AG20443 (cell line): ENCODE measurements at regions not wholly inside any gene's neighbourhood (a gene's known extent, or its start where the extent isn't known, plus 50 kb on each side); places are given as distances from the start of the nearest gene placed in this dataset.
"Not testable (repeated sequence)": the region's sequence is repeated elsewhere in the genome, so short reads cannot be mapped to it uniquely, and the experiment has no call there.

Source experiments
- DNase-seq: peaks from one replicate; pipeline ENCODE4 v3.0.0; 2012; ENCODE audit warnings: low spot score, mixed read lengths

DNA sequence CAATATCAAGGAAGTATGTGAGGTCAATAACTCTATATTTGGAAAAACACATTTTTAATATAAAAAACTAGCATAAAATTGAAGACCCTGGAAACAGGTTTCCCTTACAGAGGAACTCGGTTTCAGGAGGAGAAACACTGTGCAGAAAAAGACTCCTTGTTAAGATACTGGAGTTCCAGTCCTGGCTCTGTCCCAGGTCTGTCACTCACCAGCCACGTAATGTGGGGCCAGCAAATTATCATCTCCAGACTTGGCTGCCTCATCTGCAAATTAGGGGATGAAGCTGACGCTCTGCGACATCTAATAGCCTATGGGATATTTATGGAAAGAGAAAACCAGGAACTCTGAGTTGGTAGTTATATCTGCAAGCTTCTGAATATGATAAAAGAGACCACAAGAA is 702.7 kb downstream of the EPHA7 start:
- no peak for DNase-seq

DNA sequence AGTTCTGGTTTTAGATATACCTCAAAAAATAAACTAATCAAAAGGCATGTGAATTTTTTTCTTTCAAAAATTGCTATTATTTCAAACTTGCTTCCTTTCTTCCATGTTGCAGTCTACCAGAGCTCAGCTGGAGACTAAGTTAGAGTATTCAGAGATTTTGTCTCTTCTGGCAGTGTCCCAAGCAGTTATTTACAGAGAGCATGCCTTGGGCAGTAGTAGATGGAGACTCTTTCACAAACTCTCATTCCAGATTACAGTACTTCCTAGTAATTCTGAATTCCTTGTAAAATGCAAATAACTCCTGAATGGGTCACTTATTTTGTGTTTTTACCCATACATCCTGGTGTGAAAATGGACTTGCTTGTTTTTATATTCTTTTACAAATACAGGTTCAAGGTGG is 703.4 kb downstream of the EPHA7 start:
- no peak for DNase-seq

DNA sequence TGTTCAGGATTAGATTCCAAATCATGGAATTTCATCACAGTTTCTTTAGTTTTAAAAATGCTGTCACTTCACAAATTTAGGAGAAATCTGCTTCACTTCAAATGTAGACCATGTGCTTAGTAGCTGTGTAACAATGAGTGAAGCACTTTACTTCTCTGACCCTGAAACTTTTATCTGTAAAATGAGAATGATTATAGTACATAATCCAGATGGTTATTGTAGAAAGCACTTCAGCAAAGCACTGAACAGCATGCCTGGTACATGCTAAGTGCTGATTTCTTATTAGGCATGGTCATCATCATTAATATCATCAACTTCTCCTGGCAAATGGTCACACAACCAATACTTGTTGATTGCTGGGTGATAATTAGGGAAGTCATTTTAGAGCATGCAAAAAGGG is 705.0 kb downstream of the EPHA7 start:
- DNase-seq = no peak

DNA sequence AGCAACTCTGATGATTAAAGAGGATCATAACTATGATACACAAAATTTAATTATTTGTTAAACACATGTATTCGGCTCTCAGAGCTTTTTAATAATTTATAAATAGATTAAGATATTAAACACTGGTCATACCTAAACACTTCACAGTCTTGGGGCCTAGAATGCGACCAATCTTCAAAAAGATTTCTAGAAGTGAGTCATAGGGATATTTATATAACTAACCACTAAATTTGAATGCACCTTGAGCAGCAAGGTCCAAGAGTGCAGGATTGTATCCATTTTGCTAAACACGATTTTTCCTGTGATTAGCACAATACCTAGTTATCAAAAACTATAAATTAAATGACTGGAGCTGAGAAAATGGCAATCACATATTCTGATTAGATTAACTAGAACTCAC is 709.3 kb downstream of the EPHA7 start:
- no peak for DNase-seq

DNA sequence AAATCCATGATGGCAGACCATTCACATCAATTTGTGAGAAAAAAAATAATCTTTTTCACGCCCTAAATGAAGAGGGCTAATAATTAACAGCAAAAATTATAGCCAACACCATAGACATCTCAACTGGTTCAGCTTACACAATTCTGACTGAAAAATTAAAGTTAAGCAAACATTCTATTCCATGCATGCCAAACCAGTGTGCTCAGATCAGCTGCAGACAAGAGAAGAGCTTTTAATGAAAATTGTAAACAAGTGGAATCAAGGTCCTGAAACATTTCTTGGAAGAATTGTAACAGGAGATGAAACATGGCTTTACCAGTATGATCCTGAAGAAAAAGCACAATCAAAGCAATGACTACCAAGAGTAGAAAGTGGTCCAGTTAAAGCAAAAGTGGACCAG is 710.4 kb downstream of the EPHA7 start:
- no peak for DNase-seq

DNA sequence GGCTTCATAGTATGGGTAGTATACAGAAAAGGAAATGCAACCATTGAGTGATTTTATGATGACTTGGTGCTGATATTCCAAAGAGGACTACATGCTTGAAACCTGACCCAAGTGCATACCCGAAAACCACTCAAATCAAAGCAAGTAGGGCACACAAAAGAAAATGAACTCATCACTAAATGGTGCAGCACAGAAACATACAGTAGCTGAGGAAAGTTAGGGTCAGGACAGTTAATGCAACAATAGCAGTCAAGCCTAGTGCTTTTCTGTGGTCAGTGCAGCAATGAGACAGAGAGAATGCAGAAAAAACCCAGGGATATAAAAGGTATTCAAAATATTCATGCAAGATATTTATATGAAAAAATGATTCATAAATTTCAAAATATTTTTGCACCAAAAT is 711.1 kb downstream of the EPHA7 start:
- DNase-seq = no peak

DNA sequence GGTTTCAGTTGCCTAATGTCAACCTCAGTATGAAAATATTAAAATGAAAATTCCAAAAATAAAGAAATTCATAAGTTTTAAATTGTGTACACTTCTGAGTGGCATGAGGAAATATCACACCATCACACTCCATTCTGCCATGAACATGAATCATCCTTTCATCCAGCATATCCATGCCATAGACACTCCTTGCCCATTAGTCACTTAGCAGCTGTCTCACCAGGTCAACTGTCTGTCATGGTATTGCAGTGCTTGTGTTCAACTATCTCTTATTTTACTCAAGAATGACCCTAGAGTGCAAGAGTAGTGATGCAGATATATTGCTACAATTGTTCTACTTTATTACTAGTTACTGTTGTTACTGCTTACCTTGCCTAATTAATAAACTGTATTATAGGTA is 712.4 kb downstream of the EPHA7 start:
- DNase-seq = no peak

DNA sequence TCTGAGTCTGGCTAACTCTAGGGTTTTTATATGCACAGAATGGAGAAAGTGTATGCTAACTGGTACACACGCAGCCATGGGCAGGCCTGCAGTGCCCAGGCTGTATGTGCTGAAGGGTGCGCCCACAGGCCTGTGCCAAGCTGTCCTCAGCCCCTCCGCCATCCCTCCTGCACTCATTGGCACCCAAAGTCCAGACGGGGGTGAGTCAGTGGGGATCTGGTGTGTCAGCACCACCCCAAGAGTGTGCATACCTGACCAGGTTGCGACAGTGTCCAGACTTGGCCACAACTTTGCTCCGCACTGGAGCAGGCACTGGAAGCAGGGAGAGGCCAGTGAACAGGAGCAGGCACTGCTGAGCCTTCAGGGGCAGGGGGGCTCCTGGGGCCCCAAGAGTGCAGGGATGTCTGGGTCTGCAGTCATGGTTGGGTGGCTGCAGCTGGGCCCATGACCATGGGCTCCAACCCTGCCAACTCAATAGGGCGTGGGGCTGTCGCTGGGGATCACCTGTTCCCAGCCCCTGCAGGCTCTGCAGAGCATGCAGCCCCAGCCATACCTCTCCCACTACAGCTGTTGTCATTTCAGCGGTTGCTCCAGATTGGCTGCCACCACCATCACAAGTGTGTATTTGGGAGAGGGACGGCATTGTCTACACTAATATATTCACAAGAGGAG is 717.8 kb downstream of the EPHA7 start:
- no peak for DNase-seq

DNA sequence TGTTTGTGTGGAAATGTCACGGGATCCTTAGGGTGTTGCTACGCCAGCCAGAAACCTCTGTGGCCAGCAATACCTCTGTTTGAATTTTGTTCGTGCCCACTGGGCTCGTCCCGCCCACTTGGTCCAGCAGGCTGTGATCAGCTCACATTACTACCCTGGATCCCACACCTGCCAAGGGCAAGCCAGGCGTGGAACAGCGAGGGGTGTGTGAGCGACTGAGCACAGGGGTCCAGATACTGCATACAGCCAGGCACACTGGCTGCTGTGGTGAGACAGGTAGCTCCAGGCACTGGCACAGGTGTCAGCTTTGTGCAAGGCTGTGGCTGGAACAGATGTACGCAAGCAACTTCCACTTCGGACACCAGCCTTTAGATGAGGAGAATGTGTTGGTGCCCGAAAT is 718.9 kb downstream of the EPHA7 start:
- no peak for DNase-seq

DNA sequence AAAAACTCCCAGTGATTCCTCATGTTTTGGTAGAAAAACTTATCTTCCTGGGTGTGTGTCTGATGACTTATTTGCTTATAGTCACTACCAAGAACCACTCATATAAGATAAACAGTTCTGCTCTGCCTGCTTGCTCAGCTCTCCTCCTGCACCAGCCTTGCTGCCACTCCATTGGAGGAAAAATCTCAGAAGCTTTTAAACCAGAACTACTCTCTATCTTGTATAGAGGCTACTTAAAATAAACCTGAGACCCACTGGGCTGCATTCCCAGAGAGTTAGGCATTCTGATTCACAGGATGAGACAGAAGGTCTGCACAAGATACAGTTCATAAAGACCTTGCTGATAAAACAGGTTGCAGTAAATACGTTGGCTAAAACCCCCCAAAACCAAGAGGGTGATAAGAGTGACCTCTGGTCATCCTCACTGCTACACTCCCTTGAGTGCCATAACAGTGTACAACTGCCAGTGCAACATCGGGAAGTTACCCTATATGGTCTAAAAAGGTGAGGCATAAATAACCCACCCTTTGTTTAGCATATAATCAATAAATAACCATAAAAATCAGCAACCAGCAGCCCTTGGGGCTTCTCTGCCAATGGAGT is 728.3 kb downstream of the EPHA7 start:
- DNase-seq = no peak

DNA sequence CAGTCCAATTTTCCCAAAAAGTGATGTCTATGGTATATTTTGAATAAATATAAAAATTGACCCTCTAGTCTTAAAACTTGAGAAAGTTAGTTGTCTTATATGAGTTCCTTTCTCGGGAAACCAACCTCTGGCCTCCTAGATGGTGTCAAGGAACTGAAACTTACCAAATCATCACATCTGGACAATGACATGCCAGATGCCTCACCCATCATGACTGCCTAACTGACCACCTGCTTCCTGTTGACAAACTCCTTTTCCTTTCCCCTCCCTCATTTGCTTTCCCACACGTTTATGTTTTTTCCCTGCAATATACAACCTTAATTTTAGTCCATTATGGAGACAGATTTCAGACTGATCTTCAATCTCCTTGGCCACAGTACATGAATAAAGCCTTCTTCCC is 731.0 kb downstream of the EPHA7 start:
- no peak for DNase-seq

DNA sequence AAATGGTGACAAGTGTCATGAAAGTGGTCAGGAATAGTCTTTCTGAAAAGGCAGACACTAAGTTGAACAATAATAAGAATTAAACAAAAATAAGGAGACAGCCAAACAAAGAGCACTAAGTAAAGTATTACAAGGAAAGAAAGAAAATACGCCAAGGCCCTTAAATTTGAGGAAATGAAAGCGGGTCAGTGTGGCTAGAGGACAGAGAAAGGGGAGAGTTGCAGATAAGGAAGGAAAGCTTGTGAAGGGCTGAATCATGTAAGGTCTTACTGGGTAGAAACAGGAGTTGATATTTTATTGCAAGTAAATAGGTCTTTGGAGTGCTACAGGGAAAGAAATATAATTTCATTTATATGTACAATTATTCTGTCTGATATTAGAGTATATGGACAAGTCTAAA is 732.1 kb downstream of the EPHA7 start:
- DNase-seq = no peak

DNA sequence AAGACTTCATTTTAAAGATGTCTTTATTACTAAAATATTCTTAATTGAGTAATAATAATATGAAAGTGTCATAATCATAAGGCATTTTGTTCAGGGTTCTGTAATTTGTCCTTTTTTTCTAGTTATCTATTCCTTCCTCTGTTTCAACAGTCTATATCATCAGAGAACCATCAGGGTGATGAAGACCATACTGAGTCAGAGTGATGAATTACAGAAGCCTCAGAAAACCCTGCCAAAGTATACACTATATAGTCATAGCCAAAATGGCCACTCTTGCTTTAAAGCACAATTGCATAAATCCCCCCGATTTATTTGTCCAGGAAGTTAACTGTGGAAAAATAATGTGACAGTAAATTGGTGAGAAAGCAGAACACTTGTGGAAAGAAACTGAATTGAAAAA is 735.0 kb downstream of the EPHA7 start:
- no peak for DNase-seq

DNA sequence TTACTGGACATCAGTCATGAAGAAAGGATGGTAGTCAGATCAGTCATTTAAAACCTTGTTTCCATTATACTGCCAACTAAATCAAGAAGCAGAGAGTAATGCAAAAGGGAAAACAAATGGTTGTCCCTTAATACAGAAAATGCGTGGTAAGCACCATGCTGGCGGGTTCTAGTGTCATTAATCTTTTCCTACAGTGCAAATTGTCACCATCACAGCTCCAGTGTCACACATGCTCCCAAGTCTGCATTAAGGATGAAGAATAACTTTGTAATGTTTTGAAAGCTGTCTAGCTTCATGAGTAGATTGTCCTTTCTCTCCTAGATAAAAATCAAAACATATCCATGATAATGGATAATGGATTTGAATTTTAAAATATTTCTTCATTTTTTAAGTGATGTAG is 735.6 kb downstream of the EPHA7 start:
- no peak for DNase-seq

DNA sequence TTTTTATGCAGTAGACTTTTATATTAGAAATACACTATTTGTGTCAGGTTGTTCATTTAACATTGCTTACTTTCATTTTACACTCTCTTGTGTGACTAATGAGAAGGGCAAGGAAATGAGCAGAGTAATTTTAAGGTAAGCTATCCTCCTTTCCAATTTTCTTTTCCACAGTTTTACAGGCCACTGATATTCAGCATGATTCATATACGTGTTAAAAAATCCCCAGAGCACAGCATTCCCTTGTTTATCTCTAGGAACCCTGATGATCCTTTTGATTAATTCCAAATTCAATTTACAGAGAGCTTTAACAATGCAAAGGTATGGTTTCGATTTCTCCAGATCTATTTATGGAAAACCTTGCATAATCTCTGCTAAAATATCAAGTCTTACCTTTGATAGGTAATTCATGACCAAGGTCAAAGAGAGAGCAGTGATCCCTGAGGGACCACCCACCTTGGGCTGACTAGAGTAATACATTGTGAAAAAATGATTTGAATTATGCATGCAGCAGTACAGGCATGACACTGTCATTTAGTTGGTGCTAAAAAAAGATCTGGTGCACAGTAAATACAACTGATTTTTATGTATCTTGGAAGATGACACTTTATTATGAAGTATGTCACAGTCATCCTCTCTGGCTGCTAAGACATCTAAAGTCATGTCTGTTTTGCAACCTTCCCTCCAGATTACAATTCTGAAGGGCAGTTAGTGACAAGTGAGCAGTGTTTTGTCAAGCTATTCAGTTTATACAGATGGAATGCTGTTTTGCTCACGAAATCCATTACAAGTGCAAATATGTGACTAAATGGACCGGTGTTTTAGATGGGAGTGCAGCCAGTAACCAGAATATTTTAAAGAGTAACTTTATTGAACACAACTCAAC is 736.6 kb downstream of the EPHA7 start:
- no peak for DNase-seq

DNA sequence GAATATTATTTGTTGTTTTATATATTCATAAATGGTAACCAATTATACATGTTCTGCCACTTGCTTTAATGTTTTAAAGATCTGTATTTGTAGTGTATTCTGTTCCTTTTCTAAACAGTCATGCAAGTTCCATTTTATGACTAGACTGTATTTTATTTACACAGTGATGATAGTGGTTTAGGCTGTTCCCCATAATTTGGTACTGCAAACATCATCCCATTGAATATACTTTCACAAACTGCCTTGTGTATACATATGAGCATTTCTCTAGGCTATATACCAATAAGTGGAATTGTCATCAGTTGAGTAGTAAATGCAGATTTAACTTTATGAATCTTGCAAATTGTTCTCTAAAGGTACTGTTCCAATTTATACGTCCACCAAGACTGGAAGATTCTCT is 738.0 kb downstream of the EPHA7 start:
- DNase-seq = no peak

DNA sequence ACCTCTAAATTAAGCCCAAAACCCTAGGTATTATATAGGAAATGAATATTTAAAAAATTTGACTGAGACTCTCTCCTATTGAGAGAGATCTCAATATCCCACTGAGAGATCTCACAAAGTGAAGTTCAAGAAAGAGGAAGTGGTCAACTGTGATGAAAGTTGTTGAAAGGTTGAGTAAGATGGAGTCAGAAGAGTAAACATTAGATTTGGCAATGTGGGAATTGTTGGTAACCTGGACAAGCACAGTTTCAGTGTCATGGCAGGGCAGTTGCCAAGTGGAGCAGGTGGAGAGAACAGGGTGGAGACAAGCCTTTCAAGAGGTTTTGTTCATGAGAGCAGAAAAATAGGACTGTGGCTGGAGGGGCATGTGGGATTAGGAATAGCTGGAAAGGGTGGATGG is 747.9 kb downstream of the EPHA7 start:
- not testable (repeated sequence) for DNase-seq

DNA sequence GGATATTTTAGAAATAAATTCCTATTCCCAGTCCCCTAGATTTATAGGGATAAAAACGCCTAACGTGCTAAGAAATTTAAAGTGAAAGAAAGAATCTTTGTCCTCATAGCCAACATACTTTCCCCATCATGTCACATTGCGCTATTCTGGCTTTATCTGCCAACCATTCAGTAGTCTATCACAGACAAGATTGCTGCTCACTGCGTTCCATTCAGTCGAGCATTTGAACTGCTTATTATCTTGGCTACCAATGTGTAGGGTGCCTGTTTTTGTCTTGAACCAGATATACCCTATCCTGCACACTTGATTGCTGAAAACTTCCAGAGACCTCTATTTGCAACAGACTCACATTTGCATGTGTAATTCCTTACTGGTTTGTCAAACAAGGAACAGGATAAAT is 751.5 kb downstream of the EPHA7 start:
- DNase-seq = no peak

DNA sequence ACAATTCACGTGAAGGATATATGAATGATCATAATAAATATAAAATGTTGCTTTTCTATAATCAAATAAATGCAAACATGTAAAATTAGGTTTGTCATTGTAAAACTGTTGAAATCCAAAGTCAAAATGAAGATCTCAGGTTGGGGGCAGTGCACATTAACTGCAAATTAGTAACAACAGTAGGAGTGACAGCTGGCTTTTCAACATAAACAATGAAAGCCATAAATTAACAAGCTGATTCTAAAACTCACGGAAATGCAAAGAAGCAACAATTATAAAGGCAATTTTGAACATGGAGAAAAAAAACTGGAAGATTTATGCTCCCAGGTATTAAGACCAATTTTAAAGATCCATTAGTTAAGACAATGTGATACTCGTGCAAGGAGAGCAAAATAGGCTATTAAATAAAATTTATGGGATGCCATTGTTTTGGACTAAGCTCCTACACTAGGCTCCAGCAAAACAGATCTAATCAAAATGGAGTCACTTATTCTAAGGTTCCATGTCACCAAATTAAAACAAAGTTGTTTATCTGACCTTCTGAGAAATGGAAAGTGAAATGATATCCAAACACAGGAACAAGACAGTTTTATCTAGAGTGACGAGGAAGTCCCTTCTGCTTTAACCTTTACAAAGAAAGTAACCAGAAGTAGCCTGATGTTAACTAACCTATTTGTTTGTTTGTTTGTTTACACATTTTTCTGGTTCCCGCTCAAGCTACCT is 770.8 kb downstream of the EPHA7 start:
- no peak for DNase-seq

DNA sequence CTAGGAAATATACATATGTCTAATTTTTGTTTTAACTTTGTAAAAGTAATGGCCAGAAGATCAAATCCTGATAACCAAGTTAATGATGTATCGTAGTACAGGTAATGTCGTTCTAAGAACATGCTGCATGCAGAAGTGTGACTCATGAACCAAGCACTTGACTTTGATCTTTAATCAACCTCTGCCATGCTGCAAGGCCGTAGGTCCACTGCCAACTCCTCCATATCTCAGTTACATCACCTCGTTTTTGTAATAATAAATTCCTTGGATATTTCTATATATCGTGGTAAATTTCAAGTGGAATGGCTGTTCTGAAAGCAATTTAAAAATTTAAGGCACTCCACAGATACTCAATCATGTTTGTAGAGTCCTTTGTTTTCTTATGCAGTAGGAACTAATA is 771.7 kb downstream of the EPHA7 start:
- no peak for DNase-seq

DNA sequence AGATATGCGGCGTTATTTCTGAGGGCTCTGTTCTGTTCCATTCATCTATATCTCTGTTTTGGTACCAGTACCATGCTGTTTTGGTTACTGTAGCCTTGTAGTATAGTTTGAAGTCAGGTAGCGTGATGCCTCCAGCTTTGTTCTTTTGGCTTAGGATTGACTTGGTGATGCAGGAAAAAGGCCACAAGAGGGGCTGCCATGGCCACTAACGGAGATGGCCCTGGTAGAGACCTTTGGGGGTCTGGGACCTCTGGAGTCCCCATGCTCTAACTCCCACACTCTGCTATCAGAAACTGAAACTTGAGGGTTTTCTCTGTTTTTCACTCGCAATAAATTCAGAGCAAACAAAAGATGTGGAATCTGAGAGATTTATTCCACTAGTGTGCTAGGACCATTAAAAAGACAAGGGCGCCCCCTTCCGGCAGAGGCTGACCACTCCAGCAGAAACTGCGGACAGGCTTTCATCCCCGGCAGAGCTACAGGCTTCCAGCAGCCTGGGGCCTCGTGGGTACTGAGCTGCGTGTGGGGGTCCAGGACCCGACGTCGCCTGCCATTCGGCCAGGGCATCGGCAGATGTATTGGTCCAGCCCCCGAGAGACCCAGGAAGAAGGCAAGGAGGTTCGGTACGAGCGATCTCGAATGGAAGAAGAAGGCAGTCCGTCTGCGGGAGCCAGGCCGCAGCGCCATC is 775.1 kb downstream of the EPHA7 start:
- DNase-seq = not testable (repeated sequence)

DNA sequence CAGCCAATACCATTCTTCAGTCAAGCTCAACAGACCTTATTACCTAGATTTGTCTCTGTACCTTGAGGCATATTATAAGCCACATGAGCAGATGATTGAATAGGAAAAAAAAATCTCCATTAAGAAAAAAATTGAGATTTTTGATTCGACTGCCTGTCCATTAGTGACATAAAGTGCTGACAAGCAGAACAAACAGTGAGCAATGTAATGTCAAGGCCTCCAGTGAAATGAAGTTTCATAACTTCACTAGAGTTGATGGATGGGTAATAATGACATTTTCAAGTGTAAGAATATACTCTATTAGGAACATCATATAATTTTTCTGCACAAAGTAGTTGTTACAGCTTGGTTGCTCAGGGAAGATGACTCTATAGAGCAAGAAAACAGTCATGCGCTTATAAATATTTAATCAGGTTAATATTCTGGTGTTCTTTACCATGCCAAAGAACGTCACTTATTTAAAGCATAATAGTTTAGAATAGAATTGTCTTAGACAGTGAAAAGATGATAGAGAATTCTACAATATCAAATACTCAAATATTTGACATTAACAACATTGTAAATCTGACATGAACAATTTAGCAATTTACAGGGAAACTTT is 783.7 kb downstream of the EPHA7 start:
- no peak for DNase-seq
